Endothelial cell of umbilical vein (primary cell): ENCODE measurements at regions not wholly inside any gene's neighbourhood (a gene's known extent, or its start where the extent isn't known, plus 50 kb on each side); places are given as distances from the start of the nearest gene placed in this dataset.

Experiments
- BruUV-seq: library from RNA; stranded (reverse); fragments of 400-500 nt; replicated peaks from 2 replicates; lab custom pipeline; 2021; lab: Mats Ljungman, UMichigan
- CTCF ChIA-PET: fragments of 300-600, 350-600 bp; sonication (Branson Sonifier 250); formaldehyde crosslinking; loops from one replicate; lab custom pipeline; 2021; ENCODE audit warnings: antibody characterized with exemption, inconsistent platforms; lab: Charles Lee
- POLR2A ChIA-PET: fragments of 300-600, 350-600 bp; sonication (Branson Sonifier 250); formaldehyde crosslinking; loops from one replicate; lab custom pipeline; 2021; ENCODE audit warnings: antibody characterized with exemption, inconsistent platforms; lab: Charles Lee
- DNase-seq: peaks from one replicate; pipeline ENCODE4 v3.0.0-alpha.2; 2011; ENCODE audit warnings: low read depth, low spot score
- FAIRE-seq: peaks from 2 replicates; lab custom pipeline; 2011; peaks lifted over from hg19 to GRCh38; lab: Jason Lieb, UNC
- H2AFZ ChIP-seq: 2 replicates; pipeline ENCODE4 v1.6.0; 2012; ENCODE audit warnings: low read depth, low read length, control low read depth, inconsistent platforms
- H3K27ac ChIP-seq: 2 replicates; pipeline ENCODE4 v1.5.1; 2011; ENCODE audit warnings: low read depth, mild to moderate bottlenecking, control low read depth, low read length, moderate library complexity; ENCODE audit not compliant: insufficient read depth
- H3K27me3 ChIP-seq, 2 experiments: 2 replicates each; pipeline versions ENCODE4 v1.6.0 to v1.6.1; 2011; ENCODE audit warnings: low read length in 2 of 2, mixed read lengths in 1 of 2; ENCODE audit not compliant: control insufficient read depth in 2 of 2, insufficient read depth in 2 of 2
- H3K36me3 ChIP-seq, 2 experiments: 2 replicates in 1 of 2; 3 replicates in 1 of 2; pipeline ENCODE4 v1.5.1; 2011; ENCODE audit warnings: low read length in 2 of 2, mild to moderate bottlenecking in 1 of 2, moderate library complexity in 1 of 2; ENCODE audit not compliant: control insufficient read depth in 2 of 2, insufficient read depth in 2 of 2; ENCODE audit errors: extremely low read depth in 1 of 2
- H3K4me1 ChIP-seq: 3 replicates; pipeline ENCODE4 v1.5.1; 2011; ENCODE audit warnings: mild to moderate bottlenecking, low read length; ENCODE audit not compliant: control insufficient read depth, insufficient read depth; ENCODE audit errors: extremely low read depth
- H3K4me2 ChIP-seq: 2 replicates; pipeline ENCODE4 v1.6.1; 2011; ENCODE audit warnings: low read length, control low read depth, mixed read lengths; ENCODE audit not compliant: insufficient read depth
- H3K4me3 ChIP-seq, 3 experiments: fragments of 200-600 bp in 1 of 3; sonication (generic), shearing (Covaris generic) in 1 of 3; replicated peaks in 1 of 3; 2 replicates each; pipeline ENCODE4 v1.5.1; 2011 to 2016; ENCODE audit warnings: control low read depth in 3 of 3, low read length in 3 of 3, mild to moderate bottlenecking in 2 of 3, inconsistent platforms in 1 of 3, low read depth in 1 of 3, moderate library complexity in 1 of 3; ENCODE audit not compliant: insufficient read depth in 1 of 3
- H3K79me2 ChIP-seq: 2 replicates; pipeline ENCODE4 v1.6.0; 2012; ENCODE audit warnings: low read length, inconsistent platforms; ENCODE audit not compliant: control insufficient read depth, insufficient read depth
- H3K9ac ChIP-seq: replicated peaks from 2 replicates; pipeline ENCODE3; 2011; ENCODE audit warnings: low read length, control low read depth; ENCODE audit not compliant: insufficient read depth; ENCODE audit errors: extremely low read depth
- H3K9me1 ChIP-seq: replicated peaks from 3 replicates; pipeline ENCODE4 v1.6.0; 2011; ENCODE audit warnings: mild to moderate bottlenecking, low read length; ENCODE audit not compliant: control insufficient read depth, insufficient read depth; ENCODE audit errors: extremely low read depth
- H3K9me3 ChIP-seq: replicated peaks from 2 replicates; pipeline ENCODE4 v1.5.1; 2012; ENCODE audit warnings: low read length, inconsistent platforms; ENCODE audit not compliant: control insufficient read depth, insufficient read depth
- H4K20me1 ChIP-seq: replicated peaks from 2 replicates; pipeline ENCODE3; 2011; ENCODE audit warnings: mild to moderate bottlenecking, low read length; ENCODE audit not compliant: control insufficient read depth, insufficient read depth; ENCODE audit errors: extremely low read depth
- EZH2 ChIP-seq: IDR thresholded peaks from 2 replicates; pipeline ENCODE4 v1.6.1; 2012; ENCODE audit warnings: borderline replicate concordance, low read depth, mild to moderate bottlenecking, moderate library complexity, low read length, inconsistent platforms; ENCODE audit not compliant: severe bottlenecking
- FOS ChIP-seq: IDR thresholded peaks from 2 replicates; pipeline ENCODE4 v1.6.1; 2011; ENCODE audit warnings: mild to moderate bottlenecking, low read length, moderate library complexity, borderline replicate concordance; ENCODE audit not compliant: insufficient read depth
- GATA2 ChIP-seq: IDR thresholded peaks from 2 replicates; pipeline ENCODE4 v1.7.0; 2011; ENCODE audit warnings: low read depth, mild to moderate bottlenecking, moderate library complexity, mixed read lengths, low read length; ENCODE audit not compliant: insufficient read length, insufficient read depth
- JUN ChIP-seq: IDR thresholded peaks from 2 replicates; pipeline ENCODE4 v1.6.1; 2011; ENCODE audit warnings: borderline replicate concordance, low read depth; ENCODE audit not compliant: insufficient read length, insufficient read depth
- MYC ChIP-seq: IDR thresholded peaks from one replicate; pipeline ENCODE4 v1.6.1; 2011; ENCODE audit warnings: mild to moderate bottlenecking, low read depth, low read length
- POLR2A ChIP-seq: IDR thresholded peaks from 2 replicates; pipeline ENCODE4 v1.6.1; 2012; ENCODE audit warnings: low read depth, mild to moderate bottlenecking, control low read depth, low read length
- POLR2AphosphoS5 ChIP-seq: IDR thresholded peaks from 2 replicates; pipeline ENCODE4 v1.6.1; 2012; ENCODE audit warnings: low read depth, mild to moderate bottlenecking, control low read depth, low read length, moderate library complexity; ENCODE audit not compliant: insufficient read depth
- dilution Hi-C: fragments of 300-500 bp; cut with MboI; formaldehyde crosslinking; loops from one replicate; pipeline ENCODE4 v1.15.0; 2019; ENCODE audit warnings: low sequenced_read_pairs; ENCODE audit not compliant: extremely low pct_ligation_motif_present
- intact Hi-C: fragments of 100-400 bp; cut with micrococcal nuclease; formaldehyde crosslinking; loops from one replicate; pipeline ENCODE4 v1.10.0; 2022
- TF ChIP-seq, protein P1 (sequence below), 2 donors: IDR thresholded peaks; 1 replicate in 1 of 2; 2 replicates in 1 of 2; pipeline ENCODE4 v1.5.1; 2011; ENCODE audit warnings: low read length in 2 of 2, mild to moderate bottlenecking in 2 of 2, moderate library complexity in 2 of 2, control low read depth in 1 of 2, inconsistent platforms in 1 of 2, low read depth in 1 of 2; ENCODE audit not compliant: insufficient read depth in 1 of 2; ENCODE audit errors: extremely low read depth in 1 of 2
- TF ChIP-seq, protein P2 (sequence below): IDR thresholded peaks from 2 replicates; pipeline ENCODE4 v1.6.1; 2011; ENCODE audit not compliant: insufficient read depth, insufficient read length

DNA sequence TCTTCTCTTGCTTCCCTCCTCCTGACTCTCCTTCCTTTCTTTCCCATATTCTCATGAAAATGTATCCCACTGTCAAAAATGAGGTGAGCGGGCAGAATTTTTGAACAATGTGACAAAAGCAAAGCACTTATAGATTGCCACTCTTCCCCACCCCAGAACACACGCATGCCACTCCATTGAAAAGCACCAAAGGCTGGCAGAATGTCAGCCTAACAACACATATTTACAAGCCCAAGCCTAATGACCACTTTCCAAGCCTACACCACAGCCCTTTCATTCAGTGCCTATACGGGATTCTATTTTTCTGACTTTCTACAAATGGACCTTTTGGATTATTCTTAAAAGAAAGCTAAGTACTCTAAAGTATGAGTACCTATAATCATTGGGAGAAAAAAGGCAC, 62.9 kb upstream of the METAP2 start:
- no peak overlapping the region for H3K4me2 ChIP-seq
- H3K36me3 ChIP-seq, result no peaks in the 10 kb centered on the region
- ChIA-PET POLR2A (no interaction called here), CTCF (interaction anchor here (1.2 to 1.3 kb wide), 2 partner anchors 25 to 123 kb away, joined by 3 to 4 read pairs; no protein-coding TSS in a partner anchor)
- H3K9ac ChIP-seq, result no peak overlapping the region
- dilution Hi-C loops, result no loop called here
- no peaks in the 10 kb centered on the region for H3K9me3 ChIP-seq
- no peak for FAIRE-seq
- peaks cover 2 to 4% of the 10 kb centered on the region in 2 experiments for H3K27me3 ChIP-seq
- H3K9me1 ChIP-seq, result no peaks in the 10 kb centered on the region
- no peaks in the 10 kb centered on the region for H3K4me1 ChIP-seq
- H3K79me2 ChIP-seq, result no peaks in the 10 kb centered on the region
- TF ChIP-seq FOS (no peak), GATA2 (no peak), JUN (no peak), POLR2A (no peak), EZH2 (no peak), POLR2AphosphoS5 (no peak), MYC (no peak)
- TF ChIP-seq, protein P1, sequence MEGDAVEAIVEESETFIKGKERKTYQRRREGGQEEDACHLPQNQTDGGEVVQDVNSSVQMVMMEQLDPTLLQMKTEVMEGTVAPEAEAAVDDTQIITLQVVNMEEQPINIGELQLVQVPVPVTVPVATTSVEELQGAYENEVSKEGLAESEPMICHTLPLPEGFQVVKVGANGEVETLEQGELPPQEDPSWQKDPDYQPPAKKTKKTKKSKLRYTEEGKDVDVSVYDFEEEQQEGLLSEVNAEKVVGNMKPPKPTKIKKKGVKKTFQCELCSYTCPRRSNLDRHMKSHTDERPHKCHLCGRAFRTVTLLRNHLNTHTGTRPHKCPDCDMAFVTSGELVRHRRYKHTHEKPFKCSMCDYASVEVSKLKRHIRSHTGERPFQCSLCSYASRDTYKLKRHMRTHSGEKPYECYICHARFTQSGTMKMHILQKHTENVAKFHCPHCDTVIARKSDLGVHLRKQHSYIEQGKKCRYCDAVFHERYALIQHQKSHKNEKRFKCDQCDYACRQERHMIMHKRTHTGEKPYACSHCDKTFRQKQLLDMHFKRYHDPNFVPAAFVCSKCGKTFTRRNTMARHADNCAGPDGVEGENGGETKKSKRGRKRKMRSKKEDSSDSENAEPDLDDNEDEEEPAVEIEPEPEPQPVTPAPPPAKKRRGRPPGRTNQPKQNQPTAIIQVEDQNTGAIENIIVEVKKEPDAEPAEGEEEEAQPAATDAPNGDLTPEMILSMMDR (IDR thresholded peaks at IDR 0.05; ENCODE audit: extremely low read depth in 1 of 2, insufficient read depth in 1 of 2, low read depth in 1 of 2, low read length in 2 of 2), result no peak
- TF ChIP-seq, protein P2, sequence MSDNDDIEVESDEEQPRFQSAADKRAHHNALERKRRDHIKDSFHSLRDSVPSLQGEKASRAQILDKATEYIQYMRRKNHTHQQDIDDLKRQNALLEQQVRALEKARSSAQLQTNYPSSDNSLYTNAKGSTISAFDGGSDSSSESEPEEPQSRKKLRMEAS, result no peak
- DNase-seq, result no peak
- no peak overlapping the region for H3K4me3 ChIP-seq
- H2AFZ ChIP-seq, result no peak overlapping the region
- BruUV-seq, result no TSS peak
- no peak overlapping the region for H3K27ac ChIP-seq
- intact Hi-C loops, result no loop called here
- no peaks in the 10 kb centered on the region for H4K20me1 ChIP-seq
